Adipose tissue (tissue), 3 donors: ENCODE measurements at regions not wholly inside any gene's neighbourhood (a gene's known extent, or its start where the extent isn't known, plus 50 kb on each side); places are given as distances from the start of the nearest gene placed in this dataset.
"Not testable (repeated sequence)": the region's sequence is repeated elsewhere in the genome, so short reads cannot be mapped to it uniquely, and the experiment has no call there.

ENCODE experiments used
- H3K27ac ChIP-seq: one replicate; pipeline ENCODE4 v1.5.1; 2013; ENCODE audit warnings: low read depth, low read length
- WGBS, 3 donors: extraction: QIAGEN DNeasy Blood & Tissue Kit; methylation state at CpG; one replicate each; pipeline ENCODE4 v1.1.7; 2013; 5-methylcytosine and 5-hydroxymethylcytosine counted together
- donor health status: healthy with polysubstance abuse.
- donor health status: Bipolar disorder and iron deficiency.
- donor health status: healthy.

DNA sequence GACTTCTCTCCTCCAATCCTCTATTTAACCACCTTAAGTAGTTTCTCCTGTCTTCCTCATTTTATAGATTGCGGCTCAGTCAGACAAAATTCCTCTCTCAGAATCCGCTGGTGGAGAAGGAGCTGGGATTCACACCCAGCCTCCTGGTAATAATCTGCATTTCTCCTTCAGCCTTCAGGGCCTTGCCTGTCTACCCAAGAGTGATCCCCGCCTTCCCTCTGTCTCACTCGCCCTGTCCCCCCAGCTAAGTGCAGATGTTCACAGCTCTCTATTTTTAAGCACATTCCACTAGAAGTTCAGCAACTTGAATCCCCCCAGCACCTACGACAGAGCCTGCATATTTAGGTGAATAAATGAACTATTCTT lies 212.5 kb upstream of the HAAO start:
- H3K27ac ChIP-seq = no peak overlapping the region
- 68 to 70% (median 68%) methylated on average over 5 of the region's 5 CpGs for WGBS, 3 donors

DNA sequence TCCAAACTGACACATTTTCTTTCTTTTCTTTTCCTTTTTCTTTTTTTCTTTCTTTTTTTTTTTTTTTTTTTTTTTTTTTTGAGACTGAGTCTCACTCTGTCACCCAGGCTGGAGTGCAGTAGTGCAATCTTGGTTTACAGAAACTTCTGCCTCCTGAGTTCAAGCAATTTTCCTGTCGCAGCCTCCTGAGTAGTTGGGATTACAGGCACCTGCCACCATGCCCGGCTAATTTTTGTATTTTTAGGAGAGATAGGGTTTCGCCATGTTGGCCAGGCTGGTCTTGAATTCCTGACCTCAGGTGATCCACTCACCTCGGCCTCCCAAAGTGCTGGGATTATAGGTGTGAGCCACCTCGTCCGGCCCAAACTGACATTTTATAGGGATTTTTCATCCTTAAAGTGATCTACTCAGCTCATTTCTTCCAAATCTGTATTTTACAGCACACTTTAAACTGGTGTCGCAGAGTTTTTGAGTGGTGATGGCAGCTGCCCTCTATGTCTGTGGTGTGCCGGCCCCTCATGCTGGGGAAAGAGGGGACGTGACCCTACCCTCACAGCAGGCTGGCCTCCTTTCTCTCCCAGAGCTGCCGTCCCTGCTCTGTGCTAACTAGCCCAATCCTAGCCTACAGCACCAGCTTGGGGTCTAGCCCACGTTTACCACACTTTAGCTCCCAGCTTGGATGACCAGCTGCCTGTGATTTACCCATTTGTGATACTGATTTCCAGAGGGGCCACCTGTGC lies 211.9 kb upstream of the HAAO start:
- 78 to 91% (median 81%) methylated on average over 11 of the region's 11 CpGs for WGBS, 3 donors

DNA sequence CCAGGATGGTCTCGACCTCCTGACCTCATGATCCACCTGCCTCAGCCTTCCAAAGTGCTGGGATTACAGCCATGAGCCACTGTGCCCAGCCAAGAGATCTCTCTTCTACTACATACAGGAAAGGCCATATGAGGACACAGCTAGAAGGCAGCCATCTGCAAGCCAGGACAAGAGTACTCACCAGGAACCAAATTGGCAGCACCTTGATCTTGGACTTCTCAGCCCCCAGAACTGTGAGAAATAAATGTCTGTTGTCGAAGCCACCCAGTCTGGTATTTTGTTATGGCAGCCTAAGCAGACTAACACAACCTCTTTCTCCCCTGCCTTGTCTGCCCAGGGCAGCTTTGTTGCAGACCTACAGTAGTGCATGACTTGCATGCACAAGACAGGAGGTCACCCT lies 211.3 kb upstream of the HAAO start:
- H3K27ac ChIP-seq = no peak overlapping the region
- 98 to 100% (median 100%) methylated on average over 2 of the region's 2 CpGs for WGBS, 3 donors

More for the DNA sequence above, 211.9 kb upstream of the HAAO start:
- H3K27ac ChIP-seq = not testable (repeated sequence)

DNA sequence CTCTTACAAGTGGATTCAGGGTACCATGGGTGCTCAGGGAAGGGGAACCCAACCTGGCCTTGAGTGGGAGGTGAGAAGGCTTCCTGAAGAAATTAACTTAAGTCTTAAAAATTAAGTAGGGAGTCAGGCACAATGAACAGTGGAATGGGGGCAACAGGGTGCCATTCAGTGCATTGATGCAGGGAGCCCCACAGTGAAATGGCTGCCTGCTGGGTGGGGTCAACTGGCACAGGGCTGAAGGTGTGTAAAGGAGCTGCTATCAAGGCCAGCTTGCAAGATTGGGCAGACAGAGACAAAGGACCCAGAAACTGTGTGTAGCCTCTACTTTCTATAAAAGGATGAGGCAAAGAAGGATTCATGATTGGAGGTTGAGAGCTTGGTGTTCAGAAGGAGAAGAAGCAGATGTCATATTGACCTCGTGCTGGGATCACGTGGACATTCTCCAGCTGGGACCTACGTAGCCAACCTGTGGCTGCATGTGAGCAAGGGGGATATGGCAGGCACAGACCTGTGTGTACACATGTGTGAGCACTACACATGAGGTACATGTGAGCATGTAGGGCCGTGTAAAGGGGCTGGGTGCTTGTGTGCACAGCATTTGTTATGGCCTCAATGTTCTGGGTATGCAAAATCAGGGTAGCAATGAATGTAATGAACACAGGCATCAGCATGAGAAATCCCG lies 209.5 kb upstream of the HAAO start:
- 89 to 98% (median 93%) methylated on average over 5 of the region's 5 CpGs for WGBS, 3 donors
- no peak overlapping the region for H3K27ac ChIP-seq

DNA sequence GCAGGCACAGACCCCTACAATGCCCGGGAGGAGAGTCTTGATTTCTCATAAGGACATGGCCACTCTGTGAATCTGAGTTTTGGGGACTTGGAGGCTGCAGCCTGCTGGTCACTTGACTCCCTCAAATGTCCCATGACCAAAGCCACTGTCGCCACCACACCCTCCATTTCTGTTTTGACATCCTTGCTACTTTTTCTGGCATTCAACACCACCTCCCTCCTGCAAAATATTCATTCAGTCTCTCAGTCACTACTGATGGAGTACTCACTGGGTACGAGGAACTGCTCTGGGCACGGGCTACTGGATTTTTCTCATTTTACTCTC lies 208.6 kb upstream of the HAAO start:
- 95 to 100% (median 98%) methylated on average over 4 of the region's 4 CpGs for WGBS, 3 donors
- no peak overlapping the region for H3K27ac ChIP-seq

DNA sequence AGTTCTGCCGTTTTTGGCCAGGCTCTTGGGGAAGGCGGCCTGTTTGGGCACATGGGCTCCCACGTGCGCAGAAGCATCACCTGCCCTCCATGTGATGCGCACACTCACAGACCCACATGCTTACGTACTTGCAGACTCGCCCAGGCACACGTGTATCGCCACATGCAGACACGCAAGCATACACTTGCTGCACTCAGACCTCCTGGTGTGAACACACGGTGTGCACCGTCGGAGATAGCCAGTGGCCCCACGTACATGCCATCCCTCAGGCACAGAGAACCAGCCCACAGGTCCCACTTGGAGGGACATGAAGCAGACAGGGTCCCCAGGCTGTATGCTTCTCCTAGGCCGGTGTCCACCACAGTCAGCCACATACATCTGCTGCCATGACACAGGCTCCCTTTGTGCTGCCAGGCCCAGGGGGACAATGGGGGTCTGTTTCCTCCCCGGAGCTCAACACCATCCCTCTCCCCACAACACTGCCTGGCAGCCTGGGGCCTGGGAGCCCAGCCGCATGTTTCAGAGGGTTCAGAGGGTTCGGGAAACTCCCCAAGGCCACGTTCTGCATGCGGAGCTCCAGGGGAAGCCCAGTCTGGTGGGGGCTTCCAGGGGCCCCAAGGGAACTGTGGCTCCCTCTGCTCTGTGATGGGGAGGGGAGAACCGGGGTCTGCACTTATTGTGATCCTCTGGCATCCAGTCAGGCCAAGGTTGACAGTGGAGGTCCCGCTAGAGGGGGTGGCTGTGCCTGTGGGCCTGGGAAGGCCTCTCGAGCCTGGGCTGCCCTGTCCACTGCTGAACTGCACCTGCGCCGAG lies 208.1 kb upstream of the HAAO start:
- no peak overlapping the region for H3K27ac ChIP-seq
- 78 to 92% (median 88%) methylated on average over 24 of the region's 25 CpGs for WGBS, 3 donors

DNA sequence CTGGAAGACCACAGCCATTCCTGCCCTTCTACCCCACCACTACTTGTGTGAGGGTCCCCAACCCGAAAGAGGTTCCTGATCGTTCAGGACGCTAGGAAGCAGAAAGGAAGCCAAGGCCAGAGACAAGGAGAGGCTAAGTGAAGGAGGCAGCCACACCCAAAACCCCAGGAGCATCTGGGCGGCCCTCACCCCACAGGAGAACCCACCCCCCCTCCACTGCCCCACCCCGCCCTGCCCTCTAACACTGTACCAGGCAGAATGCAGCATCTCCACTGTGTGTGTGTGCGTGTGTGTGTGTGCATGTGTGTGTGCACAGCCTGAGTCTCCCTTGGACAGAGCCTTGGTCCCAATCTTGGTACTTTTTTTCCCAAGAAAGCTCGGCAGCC lies 207.5 kb upstream of the HAAO start:
- H3K27ac ChIP-seq = no peak overlapping the region
- WGBS, 3 donors = 92 to 95% (median 94%) methylated on average over 7 of the region's 7 CpGs

DNA sequence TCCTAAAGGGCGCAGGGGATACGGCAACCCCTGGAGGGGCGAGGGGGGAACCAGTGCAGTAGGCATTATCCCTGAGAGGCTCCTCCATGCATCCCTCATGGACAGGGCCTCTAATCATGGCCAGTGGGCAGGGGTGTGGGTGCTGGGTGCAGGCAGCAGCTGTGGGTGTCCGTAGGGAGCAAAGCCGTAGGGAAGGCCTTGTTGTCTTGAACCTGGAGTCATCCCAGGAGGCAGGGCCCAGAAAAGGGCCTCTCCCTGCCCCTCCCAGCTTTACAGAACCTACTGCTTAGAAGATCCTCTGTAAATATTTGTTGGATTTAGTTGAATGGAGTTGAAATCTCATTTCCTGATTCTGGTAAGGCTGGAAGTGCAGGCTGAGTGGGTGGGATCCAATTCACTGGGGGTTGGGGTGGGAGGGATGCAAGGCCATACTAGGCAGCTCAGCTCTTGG lies 207.0 kb upstream of the HAAO start:
- WGBS, 3 donors = 81 to 92% (median 84%) methylated on average over 5 of the region's 5 CpGs
- no peak overlapping the region for H3K27ac ChIP-seq

DNA sequence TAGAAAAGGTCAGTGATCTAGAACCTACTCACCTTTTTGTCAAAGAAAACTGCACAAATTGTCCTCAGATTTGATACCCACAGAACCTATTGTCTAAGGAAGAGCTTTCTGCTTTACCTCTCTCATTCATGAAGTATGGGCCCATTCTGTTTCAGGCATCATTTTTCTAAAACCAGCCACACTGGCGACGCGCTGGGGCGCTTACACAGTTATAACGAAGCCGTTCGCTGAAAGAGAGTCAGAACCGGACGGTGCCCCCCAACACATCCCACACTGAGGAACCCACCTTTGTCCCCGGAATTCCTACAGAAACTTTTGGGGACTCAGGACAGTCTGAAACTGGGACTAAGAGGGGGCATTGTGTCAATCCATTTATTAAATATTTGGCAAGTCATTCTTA lies 206.3 kb upstream of the HAAO start:
- no peak overlapping the region for H3K27ac ChIP-seq
- WGBS, 3 donors = 97 to 98% (median 97%) methylated on average over 10 of the region's 10 CpGs

DNA sequence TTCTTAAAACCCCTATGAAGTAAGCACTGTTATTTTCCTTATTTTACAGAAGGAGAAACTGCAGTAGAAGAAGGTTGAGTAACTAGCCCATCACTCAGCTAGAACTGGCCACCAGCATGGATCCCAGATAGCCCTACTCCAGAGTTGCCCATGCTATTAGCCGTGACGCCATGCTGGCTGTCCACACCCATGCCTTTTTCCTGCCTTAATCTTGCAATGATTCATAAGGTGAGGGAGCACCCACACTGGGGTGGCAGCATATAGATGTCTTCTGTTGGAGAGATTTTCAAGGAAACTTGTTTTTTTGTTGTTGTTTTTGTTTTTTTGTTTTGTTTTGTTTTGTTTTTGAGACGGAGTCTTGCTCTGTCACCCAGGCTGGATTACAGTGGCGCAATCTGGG lies 204.1 kb upstream of the HAAO start:
- WGBS, 3 donors = 89 to 95% (median 90%) methylated on average over 4 of the region's 4 CpGs

DNA sequence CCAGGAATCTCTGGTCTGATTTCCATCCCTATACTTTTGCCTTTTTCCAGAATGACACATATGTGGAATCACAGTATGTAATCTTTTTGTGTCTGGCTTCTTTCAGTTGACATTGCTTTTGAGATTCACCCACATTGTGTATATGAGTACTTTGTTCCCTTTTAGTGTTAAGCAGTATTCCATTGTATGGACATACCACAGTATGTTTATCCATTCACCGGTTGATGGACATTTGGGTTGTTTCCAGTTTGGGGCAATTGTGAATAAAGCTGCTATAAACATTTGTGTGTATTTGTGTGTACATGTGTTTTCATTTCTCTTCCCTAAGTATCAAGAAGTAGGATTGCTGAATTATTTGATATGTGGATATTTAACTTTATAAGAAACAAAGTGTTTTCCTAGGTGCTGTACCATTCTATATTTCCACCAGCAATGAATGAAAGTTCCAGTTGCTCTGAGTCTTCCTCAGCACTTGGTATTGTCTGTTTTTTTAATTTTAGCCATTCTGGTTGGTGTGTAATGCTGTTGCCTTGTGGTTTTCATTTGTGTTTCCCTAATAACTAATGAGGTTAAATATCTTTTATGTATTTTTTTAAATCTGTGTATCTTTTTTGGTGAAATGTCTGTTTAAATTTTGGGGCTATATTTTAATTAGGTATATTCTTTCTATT lies 203.5 kb upstream of the HAAO start:
- WGBS, 3 donors = 98 to 100% (median 100%) methylated on average over 1 of the region's 1 CpG
- no peak overlapping the region for H3K27ac ChIP-seq

More for the DNA sequence above, 204.1 kb upstream of the HAAO start:
- no peak overlapping the region for H3K27ac ChIP-seq

DNA sequence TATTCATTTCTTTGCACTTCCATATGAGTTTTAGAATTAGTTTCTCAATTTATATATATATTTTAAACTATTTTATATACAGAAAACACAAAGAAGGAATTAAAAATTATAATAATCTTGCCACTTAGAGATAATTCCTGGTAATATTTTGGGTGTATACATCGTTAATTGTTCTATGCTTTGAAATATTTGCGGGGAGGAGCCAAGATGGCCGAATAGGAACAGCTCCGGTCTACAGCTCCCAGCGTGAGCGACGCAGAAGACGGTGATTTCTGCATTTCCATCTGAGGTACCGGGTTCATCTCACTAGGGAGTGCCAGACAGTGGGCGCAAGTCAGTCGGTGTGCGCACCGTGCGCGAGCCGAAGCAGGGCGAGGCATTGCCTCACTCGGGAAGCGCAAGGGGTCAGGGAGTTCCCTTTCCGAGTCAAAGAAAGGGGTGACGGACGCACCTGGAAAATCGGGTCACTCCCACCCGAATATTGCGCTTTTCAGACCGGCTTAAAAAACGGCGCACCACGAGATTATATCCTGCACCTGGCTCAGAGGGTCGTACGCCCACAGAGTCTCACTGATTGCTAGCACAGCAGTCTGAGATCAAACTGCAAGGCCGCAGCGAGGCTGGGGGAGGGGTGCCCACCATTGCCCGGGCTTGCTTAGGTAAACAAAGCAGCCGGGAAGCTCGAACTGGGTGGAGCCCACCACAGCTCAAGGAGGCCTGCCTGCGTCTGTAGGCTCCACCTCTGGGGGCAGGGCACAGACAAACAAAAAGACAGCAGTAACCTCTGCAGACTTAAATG lies 197.1 kb upstream of the HAAO start:
- 89 to 95% (median 94%) methylated on average over 13 to 31 of the region's 37 CpGs for WGBS, 3 donors
- H3K27ac ChIP-seq = not testable (repeated sequence)

DNA sequence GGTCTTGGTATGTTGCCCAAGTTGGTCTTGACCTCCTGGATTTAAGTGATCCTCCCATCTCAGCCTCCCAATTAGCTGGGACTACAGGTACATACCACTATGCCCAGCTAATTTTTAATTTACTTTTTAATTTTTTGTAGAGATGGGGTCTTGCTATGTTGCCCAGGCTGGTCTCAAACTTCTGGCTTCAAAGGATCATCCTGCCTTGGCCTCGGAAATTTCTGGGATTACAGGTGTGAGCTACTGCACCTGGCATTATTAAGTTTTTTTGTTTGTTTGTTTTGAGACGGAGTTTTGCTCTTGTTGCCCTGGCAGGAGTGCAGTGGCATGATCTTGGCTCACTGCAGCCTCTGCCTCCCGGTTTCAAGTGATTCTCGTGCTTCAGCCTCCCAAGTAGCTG lies 195.7 kb upstream of the HAAO start:
- not testable (repeated sequence) for H3K27ac ChIP-seq
- WGBS, 3 donors = 43 to 85% (median 84%) methylated on average over 4 of the region's 4 CpGs

DNA sequence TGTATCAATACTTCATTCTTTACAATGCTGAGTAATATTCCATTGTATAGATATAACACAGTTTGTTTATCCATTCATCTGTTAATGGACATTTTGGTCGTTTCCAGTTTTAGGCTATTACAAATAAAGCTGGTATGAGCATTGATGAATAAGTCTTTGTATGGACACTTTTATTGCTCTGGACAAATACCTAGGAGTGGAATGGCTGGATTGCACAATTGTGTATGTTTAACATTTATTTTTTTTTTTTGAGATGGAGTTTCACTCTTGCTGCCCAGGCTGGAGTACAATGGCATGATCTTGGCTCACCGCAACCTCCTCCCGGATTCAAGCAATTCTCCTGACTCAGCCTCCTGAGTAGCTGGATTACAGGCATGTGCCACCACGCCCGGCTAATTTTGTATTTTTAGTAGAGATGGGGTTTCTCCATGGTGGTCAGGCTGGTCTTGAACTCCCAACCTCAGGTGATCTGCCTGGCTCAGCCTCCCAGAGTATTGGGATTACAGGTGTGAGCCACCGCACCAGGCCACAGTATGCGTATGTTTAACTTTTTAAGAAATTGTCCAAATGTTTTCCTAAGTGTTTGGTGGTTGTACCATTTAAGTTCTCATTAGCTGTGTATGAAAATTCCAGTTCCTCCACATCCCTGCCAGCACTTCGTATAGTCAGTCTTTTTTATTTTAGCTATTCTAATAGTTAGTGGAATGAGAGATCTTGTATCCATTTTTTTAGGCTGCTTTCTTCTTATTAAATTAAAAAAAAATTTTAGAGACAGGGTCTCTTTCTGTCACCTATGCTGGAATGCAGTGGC lies 194.9 kb upstream of the HAAO start:
- 79 to 92% (median 91%) methylated on average over 8 of the region's 8 CpGs for WGBS, 3 donors
- no peak overlapping the region for H3K27ac ChIP-seq

DNA sequence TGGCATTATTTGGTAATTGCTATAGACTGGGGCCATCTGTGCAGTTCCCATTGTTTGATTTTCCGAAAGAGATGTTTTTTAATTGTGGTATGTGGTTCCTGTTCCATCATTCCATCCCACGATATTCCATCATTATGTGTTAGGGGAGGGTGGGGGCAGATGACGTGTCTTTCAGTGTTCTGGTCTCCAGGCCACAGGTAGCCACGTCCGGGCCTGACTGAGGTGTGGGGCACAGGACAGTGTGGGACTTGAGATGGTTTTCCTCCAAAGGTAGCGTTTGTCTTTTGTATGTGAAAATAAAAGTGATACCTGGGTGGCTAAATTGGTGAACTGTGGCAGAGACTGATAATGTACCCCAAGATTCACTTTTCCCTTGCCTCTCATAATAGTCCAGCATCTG lies 192.2 kb upstream of the HAAO start:
- WGBS, 3 donors = 82 to 88% (median 85%) methylated on average over 6 of the region's 6 CpGs
- no peak overlapping the region for H3K27ac ChIP-seq

DNA sequence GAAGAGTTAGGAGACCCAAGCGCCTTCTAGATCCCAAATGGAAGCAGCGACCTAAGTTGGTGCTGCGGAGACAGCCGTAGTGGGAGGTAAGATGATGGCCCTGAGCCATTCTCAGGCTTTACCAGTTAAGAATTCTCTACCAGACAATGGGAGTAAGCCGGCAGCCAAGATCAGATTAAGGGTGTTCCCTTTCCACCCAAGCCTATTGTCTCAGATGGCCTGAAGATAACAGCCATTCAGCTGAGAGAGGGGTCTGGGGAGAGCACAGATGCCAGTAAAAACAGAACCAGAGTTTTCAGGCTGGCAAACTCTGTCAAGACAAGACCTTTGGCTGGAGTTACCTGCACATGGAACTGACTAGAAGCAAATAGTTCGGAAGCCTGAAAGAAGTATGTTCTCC lies 191.7 kb upstream of the HAAO start:
- WGBS, 3 donors = 79 to 93% (median 84%) methylated on average over 6 of the region's 6 CpGs
- H3K27ac ChIP-seq = no peak overlapping the region

DNA sequence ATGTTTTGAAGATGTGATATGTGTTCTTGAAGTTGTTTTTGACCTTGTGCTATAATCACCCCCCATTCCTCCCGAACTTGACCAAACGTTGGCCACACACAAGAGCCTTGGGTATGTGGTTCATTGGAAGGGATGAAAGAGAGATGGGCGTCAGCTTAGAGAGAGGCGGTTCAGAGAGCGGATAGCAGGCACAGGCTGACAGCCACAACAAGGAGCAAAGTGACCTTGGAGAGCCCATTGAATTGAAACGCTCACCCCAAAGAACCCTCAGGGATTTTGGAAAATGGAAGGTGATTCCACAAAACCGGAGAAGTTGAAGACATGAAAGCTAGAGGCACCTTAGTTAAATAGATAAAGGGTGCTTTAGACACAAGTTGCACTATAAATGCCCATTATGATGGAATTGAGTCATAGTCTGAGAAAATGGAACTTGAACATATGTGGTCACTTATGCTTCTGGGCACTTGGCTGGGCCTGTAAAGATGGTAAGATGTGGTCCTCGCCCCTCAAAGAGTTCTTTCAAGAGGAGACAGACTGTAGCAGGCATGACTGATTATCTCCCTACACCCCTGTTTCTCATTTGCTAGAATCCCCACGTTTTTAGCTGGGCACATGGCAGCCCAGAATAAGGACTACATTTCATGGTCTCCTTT lies 188.5 kb upstream of the HAAO start:
- no peak overlapping the region for H3K27ac ChIP-seq
- 80 to 94% (median 89%) methylated on average over 9 of the region's 9 CpGs for WGBS, 3 donors
